Rectal smooth muscle tissue (tissue), 1 donor: ENCODE measurements at regions not wholly inside any gene's neighbourhood (a gene's known extent, or its start where the extent isn't known, plus 50 kb on each side); places are given as distances from the start of the nearest gene placed in this dataset.

Experiments used
- H3K27ac ChIP-seq: one replicate; pipeline ENCODE4 v1.7.0; 2013; ENCODE audit warnings: low read depth, low read length, inconsistent platforms
- H3K27me3 ChIP-seq: one replicate; pipeline ENCODE4 v1.7.0; 2013; ENCODE audit warnings: low read length; ENCODE audit not compliant: control insufficient read depth, insufficient read depth
- H3K36me3 ChIP-seq: one replicate; pipeline ENCODE4 v1.7.0; 2013; ENCODE audit warnings: low read length; ENCODE audit not compliant: control insufficient read depth, insufficient read depth
- H3K4me1 ChIP-seq: one replicate; pipeline ENCODE4 v1.7.0; 2013; ENCODE audit warnings: low read length; ENCODE audit not compliant: control insufficient read depth, insufficient read depth
- H3K4me3 ChIP-seq: one replicate; pipeline ENCODE4 v1.7.0; 2013; ENCODE audit warnings: low read length
- H3K9ac ChIP-seq: one replicate; pipeline ENCODE4 v1.7.0; 2013; ENCODE audit warnings: low read length

- Histone ChIP-seq H3K27ac (no peak overlapping the region), H3K36me3 (no peaks in the 10 kb centered on the region), H3K4me1 (no peaks in the 10 kb centered on the region), H3K27me3 (no peaks in the 10 kb centered on the region), H3K4me3 (no peak overlapping the region), H3K9ac (no peak overlapping the region)
Measured at GRCh38 chr2:157159221-157159934, 98.1 kb upstream of the GALNT5 start.

GRCh38 chr2:157160111-157160510 lies 97.4 kb upstream of the GALNT5 start:
- no peaks in the 10 kb centered on the region for H3K4me1 ChIP-seq
- H3K9ac ChIP-seq: no peak overlapping the region
- H3K27ac ChIP-seq: no peak overlapping the region
- no peak overlapping the region for H3K4me3 ChIP-seq
- H3K36me3 ChIP-seq: no peaks in the 10 kb centered on the region
- H3K27me3 ChIP-seq: no peaks in the 10 kb centered on the region

- Histone ChIP-seq H3K4me1 (no peaks in the 10 kb centered on the region), H3K27me3 (no peaks in the 10 kb centered on the region), H3K4me3 (no peak overlapping the region), H3K27ac (no peak overlapping the region), H3K36me3 (no peaks in the 10 kb centered on the region), H3K9ac (no peak overlapping the region)
Measured at GRCh38 chr2:157164370-157164769, 93.1 kb upstream of the GALNT5 start.

DNA sequence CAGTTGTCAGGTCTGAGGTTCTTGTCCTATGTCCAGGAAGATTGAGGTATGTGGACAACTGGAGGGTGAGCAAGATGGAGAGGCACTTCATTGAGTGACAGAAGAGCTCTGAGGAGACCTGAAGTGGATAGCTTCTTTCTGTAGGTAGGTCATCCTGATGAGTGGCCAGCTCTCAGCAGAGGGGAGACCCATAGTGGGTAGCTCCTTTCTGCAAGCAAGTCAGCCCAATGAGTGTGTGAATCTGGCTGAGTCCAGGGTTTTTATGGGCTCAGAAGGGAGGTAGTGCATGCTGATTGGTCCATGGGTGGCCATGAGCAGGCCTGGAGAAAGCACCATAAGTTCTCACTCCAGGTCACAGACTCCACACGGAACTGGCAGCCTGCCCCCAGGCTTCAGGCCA lies 92.6 kb upstream of the GALNT5 start:
- no peak overlapping the region for H3K9ac ChIP-seq
- H3K27ac ChIP-seq: no peak overlapping the region
- no peaks in the 10 kb centered on the region for H3K4me1 ChIP-seq
- no peak overlapping the region for H3K4me3 ChIP-seq
- no peaks in the 10 kb centered on the region for H3K27me3 ChIP-seq
- H3K36me3 ChIP-seq: no peaks in the 10 kb centered on the region

GRCh38 chr2:157168501-157168900 lies 89.0 kb upstream of the GALNT5 start:
- H3K27ac ChIP-seq: no peak overlapping the region
- H3K9ac ChIP-seq: no peak overlapping the region
- no peak overlapping the region for H3K4me3 ChIP-seq
- H3K4me1 ChIP-seq: no peaks in the 10 kb centered on the region
- H3K36me3 ChIP-seq: no peaks in the 10 kb centered on the region
- H3K27me3 ChIP-seq: no peaks in the 10 kb centered on the region

DNA sequence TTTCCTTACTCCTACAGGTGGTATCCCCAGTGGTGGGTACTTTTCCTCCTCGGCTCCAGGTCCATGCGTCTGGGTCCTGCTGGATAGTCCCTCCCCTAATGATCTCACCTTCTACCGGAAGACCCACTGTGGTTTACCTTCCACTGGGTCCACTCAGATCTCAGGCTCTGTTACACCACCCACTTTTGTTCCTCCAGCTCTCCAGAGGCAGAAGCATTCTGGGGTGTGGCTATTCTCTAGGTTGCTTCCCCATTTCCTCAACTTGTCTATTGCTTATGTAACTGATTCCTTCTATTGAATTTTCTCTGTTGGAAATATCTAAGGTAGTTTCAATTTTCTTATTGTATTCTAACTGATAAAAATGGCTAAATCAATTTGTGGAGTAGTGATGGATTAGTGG lies 87.6 kb upstream of the GALNT5 start:
- H3K36me3 ChIP-seq: no peaks in the 10 kb centered on the region

DNA sequence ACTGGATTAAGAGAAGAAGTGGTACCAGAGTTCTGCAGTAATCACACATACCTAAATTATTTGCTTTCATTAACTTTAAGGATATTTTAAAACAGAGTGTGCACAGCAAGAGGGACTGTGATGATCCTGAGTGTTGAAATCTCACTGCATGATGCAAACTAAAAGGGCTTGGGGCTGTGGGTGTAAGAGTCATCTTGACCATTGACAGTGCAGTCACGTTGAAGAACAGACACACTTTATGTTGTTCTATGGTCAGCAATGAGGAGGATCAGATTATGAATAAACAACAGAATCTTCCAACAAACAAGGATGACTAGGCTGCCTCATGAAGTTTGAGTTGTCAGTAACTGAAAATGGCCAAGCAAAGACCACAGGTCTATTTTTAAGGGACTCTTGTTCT lies 87.2 kb upstream of the GALNT5 start:
- H3K27ac ChIP-seq: no peak overlapping the region
- H3K4me3 ChIP-seq: no peak overlapping the region
- H3K36me3 ChIP-seq: no peaks in the 10 kb centered on the region
- H3K4me1 ChIP-seq: no peaks in the 10 kb centered on the region
- no peaks in the 10 kb centered on the region for H3K27me3 ChIP-seq
- H3K9ac ChIP-seq: no peak overlapping the region

More for the DNA sequence above, 87.6 kb upstream of the GALNT5 start:
- Histone ChIP-seq H3K9ac (no peak overlapping the region), H3K27ac (no peak overlapping the region), H3K27me3 (no peaks in the 10 kb centered on the region), H3K4me3 (no peak overlapping the region), H3K4me1 (no peaks in the 10 kb centered on the region)

- no peak overlapping the region for H3K9ac ChIP-seq
- H3K27ac ChIP-seq: no peak overlapping the region
- H3K4me1 ChIP-seq: no peaks in the 10 kb centered on the region
- no peaks in the 10 kb centered on the region for H3K36me3 ChIP-seq
- no peak overlapping the region for H3K4me3 ChIP-seq
- H3K27me3 ChIP-seq: no peaks in the 10 kb centered on the region
Measured at GRCh38 chr2:157172239-157172638, 85.3 kb upstream of the GALNT5 start.

GRCh38 chr2:157172866-157173578 lies 84.5 kb upstream of the GALNT5 start:
- H3K9ac ChIP-seq: no peak overlapping the region
- H3K27ac ChIP-seq: no peak overlapping the region
- no peak overlapping the region for H3K4me3 ChIP-seq
- H3K4me1 ChIP-seq: no peaks in the 10 kb centered on the region
- H3K36me3 ChIP-seq: no peaks in the 10 kb centered on the region
- no peaks in the 10 kb centered on the region for H3K27me3 ChIP-seq

DNA sequence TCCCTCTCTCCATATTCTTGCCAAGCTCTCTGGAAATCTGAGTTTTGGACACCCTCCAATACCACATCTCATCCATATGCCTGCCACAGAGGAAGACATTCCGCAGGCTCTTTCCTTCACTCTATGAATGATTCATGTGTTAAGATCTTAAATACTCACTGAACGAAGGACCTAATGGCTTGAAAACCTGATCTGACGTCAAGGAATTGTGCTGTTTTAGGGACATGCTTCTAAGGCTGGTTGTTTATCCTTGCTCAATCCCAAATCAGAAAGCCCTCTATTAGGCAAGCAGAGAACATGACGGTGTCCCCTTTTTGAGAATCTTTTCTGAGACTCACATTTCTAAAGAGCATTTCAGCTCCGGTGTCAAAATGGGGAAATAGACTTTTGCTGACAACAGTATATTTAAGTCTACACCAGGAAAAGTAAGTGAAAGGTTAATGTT lies 83.7 kb upstream of the GALNT5 start:
- Histone ChIP-seq H3K4me1 (no peaks in the 10 kb centered on the region), H3K9ac (no peak overlapping the region), H3K27ac (no peak overlapping the region), H3K36me3 (no peaks in the 10 kb centered on the region), H3K4me3 (no peak overlapping the region), H3K27me3 (no peaks in the 10 kb centered on the region)

- Histone ChIP-seq H3K27me3 (no peaks in the 10 kb centered on the region), H3K27ac (no peak overlapping the region), H3K9ac (no peak overlapping the region), H3K36me3 (no peaks in the 10 kb centered on the region), H3K4me3 (no peak overlapping the region), H3K4me1 (no peaks in the 10 kb centered on the region)
Measured at GRCh38 chr2:157174321-157174720, 83.2 kb upstream of the GALNT5 start.

- Histone ChIP-seq H3K36me3 (no peaks in the 10 kb centered on the region), H3K27ac (no peak overlapping the region), H3K4me3 (no peak overlapping the region), H3K27me3 (no peaks in the 10 kb centered on the region), H3K9ac (no peak overlapping the region), H3K4me1 (no peaks in the 10 kb centered on the region)
Measured at GRCh38 chr2:157176602-157177001, 80.9 kb upstream of the GALNT5 start.

DNA sequence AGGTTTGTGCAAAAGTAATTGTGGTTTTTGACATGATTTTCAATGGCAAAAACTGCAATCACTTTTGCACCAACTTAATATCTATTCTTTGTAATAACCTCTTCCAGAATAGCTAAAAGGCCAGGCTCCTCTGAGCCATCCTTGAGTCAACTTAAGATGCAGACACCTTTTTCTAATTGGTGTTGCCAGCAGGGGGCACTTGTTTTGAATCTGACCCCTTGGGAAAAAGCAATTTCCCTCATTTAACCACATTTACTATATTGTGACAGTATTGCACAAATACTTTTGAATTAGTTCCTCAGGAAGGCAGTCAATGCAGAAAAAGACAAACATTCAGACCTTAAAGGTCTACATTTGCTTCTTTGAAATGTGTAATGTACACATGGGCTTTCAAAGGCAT lies 78.6 kb upstream of the GALNT5 start:
- Histone ChIP-seq H3K27ac (no peak overlapping the region), H3K4me3 (no peak overlapping the region), H3K4me1 (no peaks in the 10 kb centered on the region), H3K36me3 (no peaks in the 10 kb centered on the region), H3K9ac (no peak overlapping the region), H3K27me3 (no peaks in the 10 kb centered on the region)
